Adrenal gland (tissue), 9 donors: ENCODE measurements at regions not wholly inside any gene's neighbourhood (a gene's known extent, or its start where the extent isn't known, plus 50 kb on each side); places are given as distances from the start of the nearest gene placed in this dataset.

Experiments used
- DNase-seq, 7 donors: peaks; one replicate each; pipeline ENCODE4 v3.0.0-alpha.2; 2019 to 2020
- H3K27ac ChIP-seq, 5 donors: fragments of 200-600 bp; sonication (generic) in 4 of 5; 1 replicate in 3 of 5; 2 replicates in 2 of 5; pipeline versions ENCODE4 v1.5.1 to v1.8.0; 2016 to 2020; ENCODE audit warnings: mild to moderate bottlenecking in 1 of 5
- H3K27me3 ChIP-seq: fragments of 200-600 bp; 2 replicates; pipeline ENCODE4 v1.8.0; 2021
- H3K36me3 ChIP-seq, 2 donors: fragments of 200-600 bp; replicated peaks in 1 of 2; 1 replicate in 1 of 2; 2 replicates in 1 of 2; pipeline versions ENCODE4 v1.5.1 to v1.8.0; 2018 to 2022
- H3K4me1 ChIP-seq, 2 donors: fragments of 200-600 bp; replicated peaks in 1 of 2; 1 replicate in 1 of 2; 2 replicates in 1 of 2; pipeline versions ENCODE4 v1.5.1 to v1.8.0; 2018 to 2021
- H3K4me3 ChIP-seq, 4 donors: fragments of 200-600 bp; sonication (generic) in 3 of 4; one replicate each; pipeline ENCODE4 v1.5.1; 2016 to 2018
- H3K9me3 ChIP-seq, 3 donors: fragments of 200-600 bp; sonication (generic) in 1 of 3; replicated peaks in 1 of 3; 1 replicate in 2 of 3; 2 replicates in 1 of 3; pipeline versions ENCODE4 v1.5.1 to v1.8.0; 2016 to 2021
- CTCF ChIP-seq, 6 experiments: fragments of 450-650 bp in 4 of 6; fragments of 200-600 bp in 2 of 6; sonication (generic) in 1 of 6; IDR thresholded peaks; 1 replicate in 5 of 6; 2 replicates in 1 of 6; pipeline versions ENCODE4 v1.5.1 to v1.8.0; 2016 to 2021; ENCODE audit warnings: antibody characterized with exemption in 6 of 6, mild to moderate bottlenecking in 2 of 6, moderate library complexity in 1 of 6
- POLR2A ChIP-seq, 2 donors: fragments of 450-650 bp; IDR thresholded peaks; one replicate each; pipeline ENCODE4 v1.6.1; 2017; ENCODE audit warnings: antibody characterized with exemption in 2 of 2, mild to moderate bottlenecking in 2 of 2, moderate library complexity in 1 of 2
- WGBS, 4 donors: extraction: QIAGEN DNeasy Blood & Tissue Kit in 2 of 4; methylation state at CpG; one replicate each; pipeline versions ENCODE4 v1.1.5 to v1.1.7; 2013 to 2017; 5-methylcytosine and 5-hydroxymethylcytosine counted together
- intact Hi-C, 2 donors: fragments of 100-400 bp; cut with DNase I; formaldehyde crosslinking; loops; one replicate each; pipeline versions ENCODE4 v1.14.1 to v1.15.0; 2022 to 2023
- donor health status: healthy with polysubstance abuse.
- donor health status: Bipolar disorder and iron deficiency.
- donor health status: DM: yes; HTN: yes; CAD: no.
- donor health status: DM: no; HTN: no; CAD: no.
- donor health status: DM: no; HTN: no; CAD: no.

GRCh38 chr18:5036523-5036922 lies 160.5 kb downstream of the AKAIN1 start:
- DNase-seq: no peak
- H3K27me3 ChIP-seq: no peaks in the 10 kb centered on the region
- H3K36me3 ChIP-seq: no peaks in the 10 kb centered on the region
- H3K9me3 ChIP-seq: no peaks in the 10 kb centered on the region
- intact Hi-C loops: no loop called here
- no peak overlapping the region for H3K4me3 ChIP-seq
- no peaks in the 10 kb centered on the region for H3K4me1 ChIP-seq
- TF ChIP-seq CTCF (IDR thresholded peaks at IDR 0.05): no peak
- no peak for TF ChIP-seq POLR2A (IDR thresholded peaks at IDR 0.05)
- H3K27ac ChIP-seq: no peak overlapping the region

- no peak overlapping the region for H3K4me3 ChIP-seq
- intact Hi-C loops: no loop called here
- H3K27ac ChIP-seq: no peak overlapping the region
- H3K4me1 ChIP-seq: no peaks in the 10 kb centered on the region
- no peaks in the 10 kb centered on the region for H3K36me3 ChIP-seq
- WGBS, 4 donors: 44 to 58% (median 54%) methylated on average over 2 of the region's 2 CpGs
- no peaks in the 10 kb centered on the region for H3K27me3 ChIP-seq
- no peak for DNase-seq
- no peak for TF ChIP-seq POLR2A (IDR thresholded peaks at IDR 0.05)
- no peaks in the 10 kb centered on the region for H3K9me3 ChIP-seq
Measured at GRCh38 chr18:5031216-5031615, 165.8 kb downstream of the AKAIN1 start.

GRCh38 chr18:5030636-5031035 lies 166.4 kb downstream of the AKAIN1 start:
- Histone ChIP-seq H3K27ac (no peak overlapping the region), H3K4me1 (no peaks in the 10 kb centered on the region), H3K4me3 (no peak overlapping the region), H3K27me3 (no peaks in the 10 kb centered on the region), H3K9me3 (no peaks in the 10 kb centered on the region), H3K36me3 (no peaks in the 10 kb centered on the region)
- no peak for TF ChIP-seq CTCF (IDR thresholded peaks at IDR 0.05)
- TF ChIP-seq POLR2A (IDR thresholded peaks at IDR 0.05): no peak
- WGBS, 4 donors: 51 to 78% (median 60%) methylated on average over 2 to 3 of the region's 3 CpGs
- DNase-seq: no peak
- intact Hi-C loops: no loop called here

GRCh38 chr18:5029592-5029991 lies 167.5 kb downstream of the AKAIN1 start:
- Histone ChIP-seq H3K9me3 (no peaks in the 10 kb centered on the region), H3K27me3 (no peaks in the 10 kb centered on the region), H3K4me1 (no peaks in the 10 kb centered on the region), H3K27ac (no peak overlapping the region), H3K4me3 (no peak overlapping the region), H3K36me3 (no peaks in the 10 kb centered on the region)
- no peak for DNase-seq
- TF ChIP-seq CTCF (IDR thresholded peaks at IDR 0.05) (no peak), POLR2A (IDR thresholded peaks at IDR 0.05) (no peak)
- intact Hi-C loops: no loop called here
- WGBS, 4 donors: 63 to 69% (median 66%) methylated on average over 5 of the region's 5 CpGs

GRCh38 chr18:5024741-5025140 lies 172.3 kb downstream of the AKAIN1 start:
- H3K27me3 ChIP-seq: no peaks in the 10 kb centered on the region
- no peaks in the 10 kb centered on the region for H3K9me3 ChIP-seq
- no peak for DNase-seq
- H3K4me1 ChIP-seq: no peaks in the 10 kb centered on the region
- H3K36me3 ChIP-seq: no peaks in the 10 kb centered on the region
- H3K4me3 ChIP-seq: no peak overlapping the region
- H3K27ac ChIP-seq: no peak overlapping the region
- TF ChIP-seq CTCF (IDR thresholded peaks at IDR 0.05): no peak
- no peak for TF ChIP-seq POLR2A (IDR thresholded peaks at IDR 0.05)
- WGBS, 4 donors: 59 to 69% (median 66%) methylated on average over 2 of the region's 2 CpGs
- intact Hi-C loops: no loop called here
